GM12801 (cell line): ENCODE measurements at regions not wholly inside any gene's neighbourhood (a gene's known extent, or its start where the extent isn't known, plus 50 kb on each side); places are given as distances from the start of the nearest gene placed in this dataset.

Experiments
- CTCF ChIP-seq: IDR thresholded peaks from one replicate; pipeline ENCODE4 v1.5.1; 2011; ENCODE audit warnings: control low read depth; ENCODE audit not compliant: insufficient read length; ENCODE audit errors: extremely low read depth

GRCh38 chr15:86018679-86019078 is 61.0 kb upstream of the AGBL1 start:
- TF ChIP-seq CTCF, result no peak

- TF ChIP-seq CTCF, result no peak
Measured at GRCh38 chr15:86021281-86022264, 58.1 kb upstream of the AGBL1 start.

- no peak for TF ChIP-seq CTCF
Measured at GRCh38 chr15:86028961-86029360, 50.7 kb upstream of the AGBL1 start.
